K562 (cell line): ENCODE measurements at regions not wholly inside any gene's neighbourhood (a gene's known extent, or its start where the extent isn't known, plus 50 kb on each side); places are given as distances from the start of the nearest gene placed in this dataset.

Source experiments
- ATAC-seq: fragments of 200-7000 bp; cut with Tn5 transposase; 3 replicates; pipeline ENCODE4 v1.9.1; 2020; ENCODE audit warnings: moderate library complexity
- BruUV-seq: library from RNA; stranded (reverse); fragments of 400-500 nt; replicated peaks from 2 replicates; lab custom pipeline; 2021; lab: Mats Ljungman, UMichigan
- CTCF ChIA-PET: fragments of 300-600 bp; formaldehyde crosslinking; extraction: SDS; loops from one replicate; lab custom pipeline; 2021; ENCODE audit warnings: low intra/inter-chr PET ratio; lab: Yijun Ruan, JAX
- POLR2A ChIA-PET: fragments of 300-600, 350-650 bp; sonication (Branson Sonifier 250); formaldehyde crosslinking; extraction: SDS; loops from one replicate; lab custom pipeline; 2021; ENCODE audit warnings: antibody characterized with exemption, inconsistent platforms; lab: Yijun Ruan, JAX
- DNase-seq, 4 experiments: peaks; one replicate each; pipeline versions ENCODE4 v3.0.0 to v3.0.0-alpha.2; 2011 to 2018; ENCODE audit warnings: low spot score in 3 of 4, mixed read lengths in 3 of 4; ENCODE audit errors: extremely low read depth in 1 of 4
- FAIRE-seq: peaks from 2 replicates; lab custom pipeline; 2011; peaks lifted over from hg19 to GRCh38; lab: Jason Lieb, UNC
- H2AFZ ChIP-seq: 2 replicates; pipeline ENCODE4 v1.6.0; 2011; ENCODE audit warnings: low read depth, low read length, control low read depth, inconsistent platforms
- H3K27ac ChIP-seq: fragments of 200-600 bp; 3 replicates; pipeline ENCODE4 v1.8.0; 2011; ENCODE audit warnings: low read depth, mild to moderate bottlenecking, control low read depth, inconsistent platforms, low read length, moderate library complexity, mixed read lengths; ENCODE audit errors: extremely low read depth
- H3K27me3 ChIP-seq, 2 experiments: fragments of 300-600 bp in 1 of 2; 2 replicates in 1 of 2; 3 replicates in 1 of 2; pipeline versions ENCODE4 v1.6.0 to v1.8.0; 2011; ENCODE audit warnings: inconsistent platforms in 2 of 2, low read length in 2 of 2, mild to moderate bottlenecking in 1 of 2, mixed read lengths in 1 of 2, moderate library complexity in 1 of 2; ENCODE audit not compliant: control insufficient read depth in 2 of 2, insufficient read depth in 2 of 2
- H3K36me3 ChIP-seq: fragments of 300-600 bp; 3 replicates; pipeline ENCODE4 v1.8.0; 2011; ENCODE audit warnings: mild to moderate bottlenecking, low read length, inconsistent platforms; ENCODE audit not compliant: control insufficient read depth, insufficient read depth
- H3K4me1 ChIP-seq, 2 experiments: fragments of 200-600 bp in 1 of 2; replicated peaks in 1 of 2; 2 replicates in 1 of 2; 3 replicates in 1 of 2; pipeline versions ENCODE4 v1.5.1 to v1.8.0; 2011; ENCODE audit warnings: inconsistent platforms in 2 of 2, low read length in 2 of 2, mild to moderate bottlenecking in 1 of 2, mixed read lengths in 1 of 2, moderate library complexity in 1 of 2; ENCODE audit not compliant: control insufficient read depth in 2 of 2, insufficient read depth in 2 of 2
- H3K4me2 ChIP-seq: 2 replicates; pipeline ENCODE4 v1.6.1; 2011; ENCODE audit warnings: low read length, control low read depth, inconsistent platforms, mixed read lengths; ENCODE audit not compliant: insufficient read depth
- H3K4me3 ChIP-seq: fragments of 200-600 bp; sonication (generic), shearing (Covaris generic); 2 replicates; pipeline ENCODE4 v1.5.1; 2016; ENCODE audit warnings: control low read depth, inconsistent platforms
- H3K79me2 ChIP-seq: fragments of 200-600 bp; 3 replicates; pipeline ENCODE4 v1.8.0; 2011; ENCODE audit warnings: low read length, inconsistent platforms; ENCODE audit not compliant: control insufficient read depth, insufficient read depth
- H3K9ac ChIP-seq, 2 experiments: 2 replicates each; pipeline versions ENCODE4 v1.6.0 to v1.6.1; 2011; ENCODE audit warnings: low read depth in 2 of 2, low read length in 2 of 2, control low read depth in 1 of 2, inconsistent platforms in 1 of 2, mild to moderate bottlenecking in 1 of 2, mixed read lengths in 1 of 2; ENCODE audit not compliant: insufficient read depth in 1 of 2
- H3K9me1 ChIP-seq: one replicate; pipeline ENCODE4 v1.6.0; 2011; ENCODE audit warnings: inconsistent platforms, mild to moderate bottlenecking, low read length, moderate library complexity; ENCODE audit not compliant: control insufficient read depth, insufficient read depth
- H3K9me3 ChIP-seq: replicated peaks from 2 replicates; pipeline ENCODE4 v1.5.1; 2011; ENCODE audit warnings: low read depth, low read length, inconsistent platforms; ENCODE audit not compliant: control insufficient read depth, insufficient read depth
- H4K20me1 ChIP-seq: replicated peaks from 2 replicates; pipeline ENCODE4 v1.6.1; 2011; ENCODE audit warnings: low read length, inconsistent platforms, mixed read lengths; ENCODE audit not compliant: control insufficient read depth, insufficient read depth
- ATF7 ChIP-seq: fragments of 450-650 bp; IDR thresholded peaks from 2 replicates; pipeline ENCODE4 v1.7.1; 2014; ENCODE audit warnings: mild to moderate bottlenecking, moderate library complexity
- CC2D1A ChIP-seq: fragments of 450-650 bp; IDR thresholded peaks from 2 replicates; pipeline ENCODE4 v1.6.1; 2017; ENCODE audit warnings: mild to moderate bottlenecking
- CTBP1 ChIP-seq: fragments of 450-650 bp; IDR thresholded peaks from 2 replicates; pipeline ENCODE4 v1.6.1; 2016; ENCODE audit warnings: borderline replicate concordance
- NELFE ChIP-seq: IDR thresholded peaks from 2 replicates; pipeline ENCODE4 v1.6.1; 2011; ENCODE audit warnings: mild to moderate bottlenecking; ENCODE audit not compliant: insufficient read depth, insufficient read length
- NR4A1 ChIP-seq, 2 experiments: fragments of 250-450 bp in 1 of 2; fragments of 450-650 bp in 1 of 2; sonication (Bioruptor Pico) in 1 of 2; IDR thresholded peaks; 2 replicates each; pipeline versions ENCODE4 v1.4.0 to v1.6.1; 2016 to 2020; ENCODE audit warnings: mild to moderate bottlenecking in 2 of 2, missing compliant biosample characterization in 1 of 2, missing genetic modification characterization in 1 of 2, moderate library complexity in 1 of 2
- POLR2AphosphoS5 ChIP-seq: IDR thresholded peaks from 2 replicates; pipeline ENCODE4 v1.6.1; 2011; ENCODE audit warnings: mild to moderate bottlenecking, low read depth, low read length, moderate library complexity; ENCODE audit not compliant: control insufficient read depth, insufficient read depth
- RCOR1 ChIP-seq, 2 experiments: IDR thresholded peaks; 2 replicates each; pipeline ENCODE4 v1.6.1; 2012; ENCODE audit warnings: low read depth in 2 of 2, low read length in 2 of 2, borderline replicate concordance in 1 of 2, improper control_type of control experiment in 1 of 2
- SPI1 ChIP-seq: IDR thresholded peaks from 2 replicates; pipeline ENCODE4 v1.6.1; 2011; ENCODE audit warnings: low read depth, low read length, control low read depth, borderline replicate concordance
- ZBED1 ChIP-seq: IDR thresholded peaks from 2 replicates; pipeline ENCODE4 v1.6.1; 2014
- ZNF175 ChIP-seq: fragments of 200-800 bp; sonication (Bioruptor generic); IDR thresholded peaks from 2 replicates; pipeline ENCODE4 v1.6.1; 2016; ENCODE audit warnings: low read depth, mild to moderate bottlenecking, missing genetic modification characterization, missing compliant biosample characterization
- ZNF23 ChIP-seq: fragments of 250-450 bp; sonication (Bioruptor Pico); IDR thresholded peaks from 2 replicates; pipeline ENCODE4 v1.4.0; 2020; ENCODE audit warnings: mild to moderate bottlenecking
- WGBS: fragments of 100-300 bp; shearing (Covaris generic); methylation state at CpG from one replicate; pipeline ENCODE4 v1.1.6; 2016; ENCODE audit warnings: low coverage, mixed read lengths; ENCODE audit not compliant: insufficient coverage; ENCODE audit errors: missing lambda C conversion rate; 5-methylcytosine and 5-hydroxymethylcytosine counted together
- in situ Hi-C: fragments of 300-500 bp; cut with MboI; formaldehyde crosslinking; loops from 4 replicates; pipeline ENCODE4 v1.15.0; 2018; ENCODE audit warnings: inconsistent platforms, mixed read lengths
- intact Hi-C: fragments of 100-400 bp; cut with micrococcal nuclease; formaldehyde crosslinking; loops from 2 replicates; pipeline ENCODE4 v1.14.2; 2022
- TF ChIP-seq, protein P1 (sequence below), 3 experiments: fragments of 200-800 bp in 1 of 3; fragments of 250-450 bp in 1 of 3; fragments of 450-650 bp in 1 of 3; sonication (Bioruptor Pico) in 1 of 3; sonication (Bioruptor generic) in 1 of 3; formaldehyde crosslinking in 1 of 3; IDR thresholded peaks; 2 replicates each; pipeline versions ENCODE4 v1.6.1 to v1.8.0; 2016 to 2022; ENCODE audit warnings: mild to moderate bottlenecking in 2 of 3, missing genetic modification characterization in 2 of 3, missing compliant biosample characterization in 1 of 3, moderate library complexity in 1 of 3

- CTCF ChIA-PET = no interaction called here
- H3K4me2 ChIP-seq = no peak overlapping the region
- no peak for TF ChIP-seq NR4A1 (CRISPR knock-in tag; IDR thresholded peaks at IDR 0.05)
- no peak for TF ChIP-seq NR4A1 (tag; IDR thresholded peaks at IDR 0.05)
- no peak for TF ChIP-seq ATF7
- TF ChIP-seq ZNF175 (CRISPR knock-in tag) = no peak
- no peak for TF ChIP-seq NELFE
- TF ChIP-seq CTBP1 = no peak
- no peak for TF ChIP-seq ZNF23 (CRISPR knock-in tag)
- TF ChIP-seq, protein P1, sequence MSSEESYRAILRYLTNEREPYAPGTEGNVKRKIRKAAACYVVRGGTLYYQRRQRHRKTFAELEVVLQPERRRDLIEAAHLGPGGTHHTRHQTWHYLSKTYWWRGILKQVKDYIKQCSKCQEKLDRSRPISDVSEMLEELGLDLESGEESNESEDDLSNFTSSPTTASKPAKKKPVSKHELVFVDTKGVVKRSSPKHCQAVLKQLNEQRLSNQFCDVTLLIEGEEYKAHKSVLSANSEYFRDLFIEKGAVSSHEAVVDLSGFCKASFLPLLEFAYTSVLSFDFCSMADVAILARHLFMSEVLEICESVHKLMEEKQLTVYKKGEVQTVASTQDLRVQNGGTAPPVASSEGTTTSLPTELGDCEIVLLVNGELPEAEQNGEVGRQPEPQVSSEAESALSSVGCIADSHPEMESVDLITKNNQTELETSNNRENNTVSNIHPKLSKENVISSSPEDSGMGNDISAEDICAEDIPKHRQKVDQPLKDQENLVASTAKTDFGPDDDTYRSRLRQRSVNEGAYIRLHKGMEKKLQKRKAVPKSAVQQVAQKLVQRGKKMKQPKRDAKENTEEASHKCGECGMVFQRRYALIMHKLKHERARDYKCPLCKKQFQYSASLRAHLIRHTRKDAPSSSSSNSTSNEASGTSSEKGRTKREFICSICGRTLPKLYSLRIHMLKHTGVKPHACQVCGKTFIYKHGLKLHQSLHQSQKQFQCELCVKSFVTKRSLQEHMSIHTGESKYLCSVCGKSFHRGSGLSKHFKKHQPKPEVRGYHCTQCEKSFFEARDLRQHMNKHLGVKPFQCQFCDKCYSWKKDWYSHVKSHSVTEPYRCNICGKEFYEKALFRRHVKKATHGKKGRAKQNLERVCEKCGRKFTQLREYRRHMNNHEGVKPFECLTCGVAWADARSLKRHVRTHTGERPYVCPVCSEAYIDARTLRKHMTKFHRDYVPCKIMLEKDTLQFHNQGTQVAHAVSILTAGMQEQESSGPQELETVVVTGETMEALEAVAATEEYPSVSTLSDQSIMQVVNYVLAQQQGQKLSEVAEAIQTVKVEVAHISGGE (CRISPR knock-in tag; IDR thresholded peaks at IDR 0.05) = no peak
- TF ChIP-seq ZBED1 = no peak
- no peak for TF ChIP-seq SPI1
- no peak for TF ChIP-seq RCOR1 (IDR thresholded peaks at IDR 0.05; ENCODE audit: borderline replicate concordance in 1 of 2, low read depth in 2 of 2, low read length in 2 of 2)
- TF ChIP-seq CC2D1A = no peak
- TF ChIP-seq POLR2AphosphoS5 = no peak
- TF ChIP-seq, all 486 proteins: peak for 0
- no peaks in the 10 kb centered on the region for H3K27me3 ChIP-seq
- FAIRE-seq = no peak
- H3K79me2 ChIP-seq = no peaks in the 10 kb centered on the region
- in situ Hi-C loops (no loop called here), intact Hi-C loops (no loop called here)
- no peak overlapping the region for H3K4me3 ChIP-seq
- H3K4me1 ChIP-seq = no peaks in the 10 kb centered on the region
- no peak overlapping the region for H2AFZ ChIP-seq
- 0% methylated on average over 3 of the region's 3 CpGs for WGBS
- no peaks in the 10 kb centered on the region for H3K9me1 ChIP-seq
- H4K20me1 ChIP-seq = no peaks in the 10 kb centered on the region
- POLR2A ChIA-PET = no interaction called here
- ATAC-seq = no peak
- no peaks in the 10 kb centered on the region; the same call in 1 of the 2 replicates for H3K9me3 ChIP-seq
- H3K9ac ChIP-seq = no peak overlapping the region
- no peak for DNase-seq
- H3K27ac ChIP-seq = no peak overlapping the region
- BruUV-seq = no TSS peak
- no peaks in the 10 kb centered on the region for H3K36me3 ChIP-seq
These were observed 1034.6 kb upstream of the LRRN3 start for GRCh38 chr7:110056331-110056730.
